ENCODE measurements at regions not wholly inside any gene's neighbourhood (a gene's known extent, or its start where the extent isn't known, plus 50 kb on each side); places are given as distances from the start of the nearest gene placed in this dataset.

GRCh38 chr4:123298801-123299200 is 97.8 kb upstream of the SPRY1 start:
- DNase-seq (ENCODE audit: low spot score in 2 of 2, unreplicated experiment in 2 of 2) = no peak
- Mint-ChIP-seq H3K27me3 (ENCODE audit: low read depth) (no peaks in the 10 kb centered on the region), H3K4me1 (peaks cover 14% of the 10 kb centered on the region)

GRCh38 chr4:123299212-123299691 is 97.3 kb upstream of the SPRY1 start:
- Mint-ChIP-seq H3K4me1 (peaks cover 14% of the 10 kb centered on the region), H3K4me3 (no peak overlapping the region), H3K27ac (peak overlapping the region; percentile 45), H3K9me3 (no peaks in the 10 kb centered on the region), H3K27me3 (ENCODE audit: low read depth) (no peaks in the 10 kb centered on the region), H3K36me3 (no peaks in the 10 kb centered on the region)
- TF ChIP-seq CTCF (IDR thresholded peaks at IDR 0.05; ENCODE audit: unreplicated experiment) = no peak
- no peak for DNase-seq (ENCODE audit: low spot score in 2 of 2, unreplicated experiment in 2 of 2)

More at GRCh38 chr4:123298801-123299200, 97.8 kb upstream of the SPRY1 start:
- H3K36me3 Mint-ChIP-seq = no peaks in the 10 kb centered on the region
- no peak for TF ChIP-seq CTCF (IDR thresholded peaks at IDR 0.05; ENCODE audit: unreplicated experiment)
- no peak overlapping the region for H3K4me3 Mint-ChIP-seq
- H3K9me3 Mint-ChIP-seq = no peaks in the 10 kb centered on the region
- H3K27ac Mint-ChIP-seq = no peak overlapping the region

DNA sequence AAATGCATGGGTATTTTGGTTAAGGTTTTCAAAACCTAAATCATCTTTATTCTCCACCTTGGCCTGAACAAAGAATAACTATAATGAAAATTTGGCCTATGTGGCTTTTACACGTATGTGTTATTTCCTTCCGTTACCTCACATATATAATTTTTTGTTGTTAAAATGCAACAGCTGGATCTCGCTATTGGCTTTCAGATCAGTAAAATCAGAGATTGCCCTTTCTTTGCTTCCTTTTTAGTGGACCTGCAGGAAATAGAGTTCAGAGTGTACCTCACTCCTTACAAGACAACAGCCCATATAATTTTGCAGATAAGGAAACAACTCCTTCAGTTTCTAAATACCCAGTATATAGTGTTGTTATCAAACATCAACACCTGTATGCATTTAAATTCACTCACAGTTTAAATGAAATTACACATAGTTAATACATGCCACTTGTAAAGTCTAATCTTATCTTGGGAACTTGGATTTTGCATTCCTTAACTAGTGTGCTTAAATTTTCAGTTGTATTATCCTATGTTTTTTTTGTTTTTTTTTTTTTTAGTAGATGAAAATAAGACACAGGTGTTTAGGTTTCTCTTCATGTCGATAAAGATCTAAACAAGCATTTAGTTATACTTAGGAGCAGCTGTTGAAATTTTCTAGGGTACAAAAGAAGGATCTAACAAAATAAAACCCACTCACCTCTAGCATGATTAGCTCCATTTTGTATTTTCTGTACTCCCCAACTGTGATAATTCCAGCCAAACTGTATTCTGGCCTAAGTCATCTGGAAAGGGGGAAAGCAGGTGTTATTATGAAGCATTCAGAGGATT is 96.2 kb upstream of the SPRY1 start:
- Mint-ChIP-seq H3K27me3 (ENCODE audit: low read depth) (no peaks in the 10 kb centered on the region), H3K4me1 (peaks cover 14% of the 10 kb centered on the region), H3K36me3 (no peaks in the 10 kb centered on the region), H3K27ac (no peak overlapping the region), H3K9me3 (no peaks in the 10 kb centered on the region), H3K4me3 (no peak overlapping the region)
- TF ChIP-seq CTCF (IDR thresholded peaks at IDR 0.05; ENCODE audit: unreplicated experiment) = no peak
- DNase-seq (ENCODE audit: low spot score in 2 of 2, unreplicated experiment in 2 of 2) = no peak

DNA sequence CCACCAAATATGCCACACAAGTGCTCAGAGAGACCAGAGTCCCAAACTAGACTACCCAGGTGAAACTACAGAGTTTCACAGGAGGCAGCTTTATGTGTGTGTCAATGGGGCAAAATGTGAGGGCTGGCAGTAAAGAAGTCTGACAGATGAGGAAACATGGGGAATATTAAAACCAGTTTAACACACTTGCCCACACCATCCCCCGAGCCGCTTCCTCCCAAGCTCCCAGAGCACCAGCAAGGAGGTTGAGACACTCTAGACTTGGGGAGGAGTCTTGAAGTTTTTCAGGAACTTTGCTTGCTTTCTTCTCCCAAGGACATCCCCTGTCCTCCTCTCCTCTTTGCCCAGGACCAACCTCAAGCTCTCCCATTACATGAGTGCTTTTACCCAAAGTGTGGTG is 94.7 kb upstream of the SPRY1 start:
- no peak for DNase-seq (ENCODE audit: low spot score in 2 of 2, unreplicated experiment in 2 of 2)
- Mint-ChIP-seq H3K9me3 (no peaks in the 10 kb centered on the region), H3K27me3 (ENCODE audit: low read depth) (no peaks in the 10 kb centered on the region), H3K4me3 (no peak overlapping the region), H3K36me3 (no peaks in the 10 kb centered on the region), H3K27ac (no peak overlapping the region), H3K4me1 (peaks cover 14% of the 10 kb centered on the region)
- no peak for TF ChIP-seq CTCF (IDR thresholded peaks at IDR 0.05; ENCODE audit: unreplicated experiment)

DNA sequence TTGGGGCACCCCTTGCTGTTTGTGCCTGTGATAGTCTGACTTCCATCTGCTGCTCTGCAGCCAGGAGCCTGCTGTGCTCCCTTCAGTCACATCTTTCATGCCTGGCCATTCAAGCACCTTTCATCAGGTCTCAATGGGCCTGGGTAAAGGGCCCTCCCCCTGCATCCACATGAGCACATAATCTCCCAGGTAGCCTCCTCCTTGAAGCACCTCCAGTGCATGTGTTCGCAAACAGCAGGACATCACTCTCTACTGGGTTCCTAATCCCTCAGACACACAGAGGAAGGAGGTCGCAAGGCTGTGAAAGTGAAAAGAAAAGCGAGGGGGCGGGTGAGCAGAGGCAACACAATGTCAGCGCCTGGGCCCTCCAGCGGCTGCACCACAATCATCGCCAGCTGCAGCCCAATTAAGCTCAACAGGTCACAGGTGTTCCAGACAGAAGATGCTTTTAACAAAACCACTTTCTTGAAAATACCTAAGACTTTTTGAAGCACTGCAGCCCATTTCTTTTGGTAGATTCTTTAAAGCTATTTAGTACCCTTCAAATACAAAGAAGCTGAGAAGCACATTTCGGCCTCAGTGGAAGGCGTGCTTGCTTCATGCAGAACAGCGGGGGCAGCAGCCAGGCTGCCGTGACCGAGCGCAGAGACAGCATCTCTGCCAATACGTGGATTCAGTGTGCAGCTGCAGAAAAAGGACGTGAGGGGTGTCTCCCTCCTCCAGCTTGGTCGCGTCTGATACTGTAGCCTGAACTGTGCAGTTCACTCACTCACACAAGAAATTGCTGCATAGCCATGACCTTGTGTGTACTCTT is 92.2 kb upstream of the SPRY1 start:
- Mint-ChIP-seq H3K9me3 (peaks cover 7% of the 10 kb centered on the region), H3K4me1 (peaks cover 11% of the 10 kb centered on the region), H3K27ac (no peak overlapping the region), H3K36me3 (peaks cover 5% of the 10 kb centered on the region), H3K4me3 (no peak overlapping the region), H3K27me3 (ENCODE audit: low read depth) (no peaks in the 10 kb centered on the region)
- TF ChIP-seq CTCF (IDR thresholded peaks at IDR 0.05; ENCODE audit: unreplicated experiment) = no peak
- DNase-seq (ENCODE audit: low spot score in 2 of 2, unreplicated experiment in 2 of 2) = no peak

All from mesothelial cell of epicardium (in vitro differentiated cells).